ENCODE measurements at regions not wholly inside any gene's neighbourhood (a gene's known extent, or its start where the extent isn't known, plus 50 kb on each side); places are given as distances from the start of the nearest gene placed in this dataset. TPM values are rescaled to one million over a fixed set of nuclear protein-coding genes. Genes with fewer than 3 reads are reported as not detected.

- Histone ChIP-seq H3K4me3 (ENCODE audit: low read depth, low read length) (no peak overlapping the region), H3K27ac (ENCODE audit: low read depth, low read length) (no peak overlapping the region), H3K9me3 (ENCODE audit: control insufficient read depth, insufficient read depth, low read length) (no peaks in the 10 kb centered on the region), H3K27me3 (ENCODE audit: control insufficient read depth, insufficient read depth, low read length) (no peaks in the 10 kb centered on the region)
- ChIA-PET POLR2A (no interaction called here), CTCF (no interaction called here)
- no peak for TF ChIP-seq CTCF (IDR thresholded peaks at IDR 0.05; ENCODE audit: low read depth, low read length)
- no peak for DNase-seq (ENCODE audit: low read depth, low spot score)
Measured at GRCh38 chr6:90644492-90644891, 57.6 kb upstream of the MAP3K7 start.

GRCh38 chr6:90643381-90643780 lies 56.5 kb upstream of the MAP3K7 start:
- CTCF ChIA-PET = no interaction called here
- POLR2A ChIA-PET = no interaction called here
- H3K4me3 ChIP-seq (ENCODE audit: low read depth, low read length) = no peak overlapping the region
- H3K27me3 ChIP-seq (ENCODE audit: control insufficient read depth, insufficient read depth, low read length) = no peaks in the 10 kb centered on the region
- no peak for DNase-seq (ENCODE audit: low read depth, low spot score)
- H3K9me3 ChIP-seq (ENCODE audit: control insufficient read depth, insufficient read depth, low read length) = no peaks in the 10 kb centered on the region
- TF ChIP-seq CTCF (IDR thresholded peaks at IDR 0.05; ENCODE audit: low read depth, low read length) = no peak
- no peak overlapping the region for H3K27ac ChIP-seq (ENCODE audit: low read depth, low read length)

- no peak for TF ChIP-seq CTCF (IDR thresholded peaks at IDR 0.05; ENCODE audit: low read depth, low read length)
- ChIA-PET POLR2A (no interaction called here), CTCF (no interaction called here)
- Histone ChIP-seq H3K27ac (ENCODE audit: low read depth, low read length) (no peak overlapping the region), H3K27me3 (ENCODE audit: control insufficient read depth, insufficient read depth, low read length) (no peaks in the 10 kb centered on the region), H3K9me3 (ENCODE audit: control insufficient read depth, insufficient read depth, low read length) (no peaks in the 10 kb centered on the region), H3K4me3 (ENCODE audit: low read depth, low read length) (no peak overlapping the region)
- DNase-seq (ENCODE audit: low read depth, low spot score) = no peak
Measured at GRCh38 chr6:90637320-90637719, 50.4 kb upstream of the MAP3K7 start.

Small RNAs in the stretch of these regions (small RNA-seq; reads per million reads assigned to genes)
- not detected for gene MIR4643 (ENCODE audit: insufficient read length, low read depth)
- gene MTATP6P25 (ENCODE audit: insufficient read length, low read depth) = not detected
- not detected for gene MTCO1P56 (ENCODE audit: insufficient read length, low read depth)
- not detected for gene MTND4LP19 (ENCODE audit: insufficient read length, low read depth)
- gene RF00012 (ENCODE audit: insufficient read length, low read depth) = not detected
- gene RN7SL415P (ENCODE audit: insufficient read length, low read depth) = not detected

All from AG04450 (cell line).